Activated CD4-positive, alpha-beta T cell treated with anti-CD3 and anti-CD28 coated beads, Interleukin-2, Interleukin-6, amounts not matched to agents 100 ng/mL and 50 ng/mL, durations not matched to agents 16 hours and 8 hours (primary cell): ENCODE measurements at regions not wholly inside any gene's neighbourhood (a gene's known extent, or its start where the extent isn't known, plus 50 kb on each side); places are given as distances from the start of the nearest gene placed in this dataset.
"Not testable (repeated sequence)": the region's sequence is repeated elsewhere in the genome, so short reads cannot be mapped to it uniquely, and the experiment has no call there.

ENCODE experiments used
- DNase-seq: peaks from one replicate; pipeline ENCODE4 v3.0.0-alpha.2; 2020

DNA sequence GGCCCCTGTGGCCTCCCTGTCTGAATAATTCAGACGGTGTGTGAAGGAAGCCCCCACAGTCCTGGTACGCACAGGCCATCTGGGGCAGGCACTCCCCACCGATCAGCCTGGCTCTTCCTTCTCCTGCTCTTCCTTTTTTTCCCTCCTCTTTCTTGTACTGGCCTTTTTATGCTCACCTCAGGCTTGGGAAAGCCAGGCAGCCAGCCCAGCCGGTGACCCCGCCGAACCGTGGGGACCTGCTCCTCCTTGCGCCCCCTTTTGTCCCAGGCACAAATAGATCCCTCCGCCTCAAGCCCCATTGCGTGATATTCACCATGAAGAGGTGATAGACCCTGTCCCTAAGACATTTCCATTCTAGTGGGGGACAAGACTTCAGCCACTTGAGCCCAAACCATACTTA lies 80.2 kb upstream of the BRD7 start:
- DNase-seq, result no peak

DNA sequence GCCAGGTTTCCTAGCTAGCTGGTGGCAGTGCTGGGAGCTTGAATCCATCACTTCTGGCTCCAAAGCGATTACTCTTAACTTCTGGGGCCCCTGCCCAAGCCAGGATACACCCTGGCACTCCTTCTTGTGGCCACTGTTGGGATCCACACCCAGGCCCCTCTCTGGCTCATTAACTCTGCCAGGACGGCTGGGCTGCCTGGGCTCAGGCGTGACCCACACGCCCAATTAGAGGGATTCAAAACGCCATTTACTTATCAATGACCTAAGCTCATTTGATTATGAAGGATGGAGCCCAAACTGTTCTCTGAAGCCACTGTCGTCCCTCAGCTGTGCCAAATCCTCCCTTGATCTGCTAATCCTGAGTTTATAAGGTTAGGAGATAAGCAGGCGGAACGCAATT lies 79.7 kb upstream of the BRD7 start:
- DNase-seq, result no peak

DNA sequence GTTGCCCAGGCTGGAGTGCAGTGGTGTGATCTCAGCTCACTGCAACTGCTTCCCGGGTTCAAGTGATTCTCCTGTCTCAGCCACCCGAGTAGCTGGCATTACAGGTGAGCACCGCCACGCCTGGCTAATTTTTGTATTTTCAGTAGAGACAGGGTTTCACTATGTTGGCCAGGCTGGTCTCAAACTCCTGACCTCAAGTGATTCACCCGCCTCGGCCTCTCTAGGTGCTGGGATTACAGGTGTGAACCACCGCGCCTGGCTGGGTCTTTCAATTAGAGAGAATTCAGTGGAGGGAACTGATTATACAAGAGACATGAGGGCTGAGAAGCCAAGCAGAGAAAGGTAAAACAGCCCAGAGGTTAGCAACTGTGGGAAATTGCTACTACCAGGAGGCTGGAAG lies 78.6 kb upstream of the BRD7 start:
- not testable (repeated sequence) for DNase-seq

DNA sequence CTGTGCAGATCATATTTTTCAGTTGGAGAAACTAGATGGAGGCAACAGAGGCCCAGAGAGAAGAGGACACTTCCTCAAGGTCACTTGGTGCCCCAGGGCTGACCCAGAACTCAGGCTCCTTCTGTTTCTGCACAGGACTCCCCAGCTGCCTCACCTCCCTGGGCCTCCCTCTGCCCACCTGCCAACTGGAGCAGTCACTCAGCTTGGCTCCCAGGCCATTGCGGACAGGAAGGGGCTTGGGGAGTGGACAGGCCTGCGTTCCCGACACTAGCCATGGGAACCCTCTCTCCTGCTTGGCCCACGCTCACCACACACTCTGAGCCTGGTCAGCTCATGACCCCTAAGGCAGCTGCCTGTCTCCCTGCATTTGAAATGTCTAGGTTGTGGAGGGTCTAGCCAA lies 78.1 kb upstream of the BRD7 start:
- no peak for DNase-seq

DNA sequence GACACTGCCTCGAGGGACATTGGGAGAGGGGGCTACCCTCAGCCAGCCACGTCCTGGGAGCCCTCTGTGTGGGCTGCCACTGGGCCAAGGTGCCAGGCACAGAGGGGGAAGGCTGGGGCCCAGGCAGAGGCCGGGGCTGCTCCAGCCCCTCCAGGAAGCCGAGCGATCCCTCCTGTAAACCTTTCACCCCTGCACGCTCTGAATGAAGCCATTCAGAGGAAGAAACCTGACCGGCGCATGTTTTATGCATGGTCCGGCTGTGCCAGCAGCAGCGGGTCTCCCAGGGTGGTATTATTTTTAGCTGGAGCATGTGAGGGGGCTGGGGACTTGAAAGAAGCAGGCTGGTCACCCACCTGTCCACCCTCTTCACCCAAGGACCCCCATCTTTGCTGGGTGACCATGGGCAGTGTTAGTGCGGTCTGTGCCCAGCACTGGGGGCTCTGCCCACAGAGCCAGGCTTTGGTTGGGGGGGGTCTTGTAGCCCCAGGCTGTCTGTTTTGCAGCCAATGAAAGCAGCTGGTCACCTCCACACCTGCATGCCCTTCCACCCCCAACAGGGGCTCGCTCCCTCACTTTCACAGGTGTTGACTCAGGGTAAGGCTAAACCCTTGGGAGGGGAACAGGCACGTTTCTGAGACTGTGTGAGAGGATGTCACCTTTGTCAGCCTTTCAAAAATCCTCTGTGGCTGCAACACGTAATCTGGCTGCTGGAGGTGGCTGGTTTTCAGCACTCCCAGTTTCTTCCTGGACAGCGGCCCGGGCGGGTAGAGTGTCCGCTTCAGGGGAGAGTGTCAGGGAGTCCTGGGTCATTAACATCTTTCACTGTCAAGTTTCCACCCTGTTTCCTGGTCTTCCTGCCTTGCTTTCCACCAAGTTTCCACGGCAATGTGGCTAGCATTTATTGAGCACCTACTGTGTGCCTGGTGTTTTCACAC lies 77.1 kb upstream of the BRD7 start:
- no peak for DNase-seq

DNA sequence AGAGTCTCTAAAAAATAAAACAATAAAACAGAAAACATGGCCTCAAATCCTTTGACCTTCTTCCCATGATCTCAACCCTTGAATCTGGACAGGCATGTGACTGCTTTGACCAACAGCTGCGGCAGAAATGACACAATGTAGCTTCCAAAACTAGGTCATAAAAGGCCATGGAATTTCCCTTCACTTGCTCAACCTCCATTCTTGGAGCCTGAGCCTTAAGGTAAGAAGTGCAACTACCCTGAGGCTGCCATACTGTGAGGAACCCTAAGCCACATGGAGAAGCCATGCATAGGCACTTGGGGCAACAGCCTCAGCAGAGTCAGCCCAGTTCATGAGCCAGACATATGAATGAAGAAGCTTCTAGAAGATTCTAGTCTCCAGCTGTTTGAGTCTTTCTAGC lies 75.7 kb upstream of the BRD7 start:
- no peak for DNase-seq

DNA sequence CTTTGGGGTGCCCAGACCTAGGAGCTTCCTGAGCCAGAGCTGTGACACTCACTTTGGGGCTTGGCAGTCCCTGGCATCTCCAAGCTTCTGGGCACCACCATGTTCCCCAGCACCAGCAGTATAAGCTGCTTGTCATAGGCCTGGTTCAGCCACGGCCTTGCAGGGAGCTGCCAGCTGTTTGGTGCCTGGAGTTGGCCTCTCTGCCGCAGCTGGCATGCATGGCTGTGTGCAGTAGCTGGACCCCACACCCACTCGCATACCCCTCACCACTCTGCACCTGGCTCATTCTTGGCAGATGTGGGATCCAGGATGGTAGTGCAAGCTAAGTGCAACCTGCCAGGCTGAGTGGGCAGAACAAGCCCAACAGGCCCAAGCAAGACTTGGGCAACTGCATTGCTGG lies 73.4 kb upstream of the BRD7 start:
- DNase-seq, result no peak

DNA sequence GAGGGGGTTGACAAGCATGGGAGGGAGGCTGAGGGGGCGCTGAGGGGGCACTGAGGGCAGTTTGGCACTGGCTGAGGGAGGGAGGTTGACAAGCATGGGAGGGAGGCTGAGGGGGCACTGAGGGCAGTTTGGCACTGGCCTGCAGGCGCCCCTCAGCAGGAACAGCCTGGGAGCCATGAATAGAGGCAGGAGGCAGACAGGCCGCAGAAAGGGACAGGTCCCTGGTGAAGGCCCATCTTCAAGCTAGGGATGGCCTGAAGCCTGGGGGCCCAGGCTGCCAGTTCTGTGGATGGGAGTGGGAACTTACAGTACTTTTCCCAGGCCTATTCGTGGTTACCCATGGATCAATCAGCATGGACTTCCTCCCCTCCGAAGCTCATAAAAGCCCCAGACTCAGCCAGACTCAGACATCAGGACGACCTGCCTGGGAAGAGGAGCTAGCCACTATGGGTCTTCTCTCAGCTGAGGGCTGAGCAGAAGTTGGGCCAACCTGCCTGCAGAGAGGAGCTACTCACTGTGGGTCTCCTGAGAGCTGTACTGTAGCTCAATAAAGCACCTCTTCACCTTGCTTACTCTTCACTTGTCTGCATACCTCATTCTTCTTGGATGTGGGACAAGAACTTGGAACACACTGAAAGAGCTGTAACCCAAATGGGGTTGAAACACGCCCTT lies 72.8 kb upstream of the BRD7 start:
- DNase-seq, result no peak

DNA sequence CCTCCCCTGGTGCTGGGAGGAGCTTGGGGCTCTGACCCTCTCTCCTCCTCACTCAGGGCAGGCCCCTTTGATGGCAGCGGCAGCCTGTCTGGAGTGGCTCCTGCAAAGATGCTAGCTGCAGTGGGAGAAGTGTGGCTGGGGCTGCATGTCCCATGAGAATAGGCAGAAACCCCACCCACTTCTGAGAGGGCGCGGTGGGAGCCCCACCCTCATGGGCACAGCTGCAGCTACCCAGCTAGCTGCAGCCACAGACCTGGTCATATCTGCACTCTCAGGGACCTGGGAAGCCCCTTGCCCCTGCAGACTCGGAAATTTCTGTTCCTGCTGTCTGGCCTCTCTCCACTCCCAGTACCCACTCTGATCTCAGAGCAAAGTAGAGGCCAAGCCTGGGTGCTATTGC lies 72.2 kb upstream of the BRD7 start:
- no peak for DNase-seq

DNA sequence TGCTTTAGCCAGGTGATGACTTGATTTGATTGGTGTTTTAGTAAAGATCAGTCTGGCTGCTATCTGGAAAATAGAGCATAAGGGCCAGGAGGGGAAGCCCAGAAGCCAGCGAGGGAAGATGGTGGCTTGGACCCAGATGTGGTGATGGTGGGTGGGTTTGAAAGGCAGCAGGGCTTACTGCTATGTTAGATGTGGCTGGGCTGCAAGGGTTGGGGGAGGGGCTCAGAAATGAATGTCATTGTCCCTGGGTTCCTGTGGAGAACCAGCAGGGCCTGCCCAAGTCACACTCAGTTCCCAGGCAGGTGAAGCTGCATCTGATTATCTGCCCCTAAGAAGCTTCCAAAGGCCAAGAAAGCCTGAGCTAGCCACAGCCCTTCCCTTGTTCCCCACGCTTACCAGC lies 71.7 kb upstream of the BRD7 start:
- DNase-seq, result no peak

DNA sequence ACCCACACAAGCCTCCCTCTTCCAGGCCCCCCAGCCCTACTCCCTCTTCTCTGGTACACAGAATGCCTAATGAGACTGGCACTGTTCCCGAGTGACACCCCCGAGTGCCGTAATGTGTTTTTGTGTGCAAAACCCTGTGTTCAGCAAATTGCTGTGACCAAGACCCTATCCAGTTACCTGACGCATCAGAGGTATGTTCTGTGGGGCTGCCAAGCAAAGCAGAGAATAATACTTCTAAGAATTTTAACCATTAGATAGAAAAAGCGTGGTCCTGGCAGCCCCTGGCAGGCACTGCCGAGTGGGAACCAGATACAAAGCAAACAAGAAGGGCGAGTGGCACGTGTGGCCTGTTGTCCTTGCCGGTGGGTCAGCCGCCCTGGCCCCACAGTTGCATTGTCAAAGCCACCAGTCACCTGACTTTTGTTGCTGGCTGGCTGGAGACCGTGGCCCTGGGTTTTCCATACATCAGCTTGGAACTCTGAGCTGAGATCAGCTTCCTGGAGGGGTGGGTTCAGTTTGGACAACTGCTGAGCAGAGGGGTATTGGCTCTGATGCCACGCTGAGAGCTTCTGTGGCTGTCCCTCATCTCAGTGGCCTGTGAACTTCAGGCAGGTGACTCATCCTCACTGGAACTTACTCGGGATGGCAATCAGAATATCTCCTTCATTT lies 69.1 kb upstream of the BRD7 start:
- no peak for DNase-seq

DNA sequence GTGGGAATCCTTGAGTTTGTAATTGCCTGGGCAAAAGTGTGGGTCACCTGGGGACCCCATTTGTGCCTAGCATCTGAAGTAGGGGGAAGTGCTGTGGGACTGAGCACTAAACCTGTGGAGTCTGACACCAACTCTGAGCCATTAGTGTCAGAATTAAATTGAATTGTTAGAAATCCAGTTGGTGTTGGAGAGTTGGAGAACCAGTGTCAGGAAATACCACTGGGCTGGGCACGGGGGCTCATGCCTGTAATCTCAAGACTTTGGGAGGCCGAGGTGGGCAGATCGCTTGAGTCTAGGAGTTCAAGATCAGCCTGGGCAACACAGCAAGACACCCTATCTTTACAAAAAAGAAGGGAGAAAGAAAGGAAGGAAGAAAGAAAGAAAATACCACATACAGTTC lies 67.5 kb upstream of the BRD7 start:
- no peak for DNase-seq

DNA sequence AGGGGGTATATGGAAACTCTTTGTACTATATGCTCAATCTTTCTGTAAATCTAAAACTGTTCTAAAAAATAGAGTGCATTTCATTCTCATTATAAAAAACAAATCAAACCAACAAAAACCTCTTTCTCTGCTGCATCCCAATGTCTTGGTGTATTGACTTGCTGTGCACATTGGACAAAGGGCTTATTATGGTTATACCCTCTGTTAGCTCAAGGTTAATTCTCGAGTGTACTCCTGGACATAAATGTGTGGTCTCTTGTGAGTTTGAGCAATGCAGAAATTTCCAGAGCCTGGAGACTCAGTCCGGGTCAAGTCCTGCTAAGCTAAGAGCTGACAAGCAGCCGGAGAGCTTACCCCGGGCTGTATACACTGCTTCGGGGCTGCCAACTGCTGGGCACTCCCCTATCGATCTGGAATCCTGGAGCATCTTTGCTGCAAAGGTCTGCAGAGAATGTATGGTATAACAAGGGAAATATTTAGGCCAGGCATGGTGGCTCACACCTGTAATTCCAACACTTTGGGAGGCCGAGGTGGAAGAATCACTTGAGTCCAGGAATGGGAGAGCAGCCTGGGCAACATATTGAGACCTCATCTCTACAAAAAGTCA lies 66.2 kb upstream of the BRD7 start:
- no peak for DNase-seq

DNA sequence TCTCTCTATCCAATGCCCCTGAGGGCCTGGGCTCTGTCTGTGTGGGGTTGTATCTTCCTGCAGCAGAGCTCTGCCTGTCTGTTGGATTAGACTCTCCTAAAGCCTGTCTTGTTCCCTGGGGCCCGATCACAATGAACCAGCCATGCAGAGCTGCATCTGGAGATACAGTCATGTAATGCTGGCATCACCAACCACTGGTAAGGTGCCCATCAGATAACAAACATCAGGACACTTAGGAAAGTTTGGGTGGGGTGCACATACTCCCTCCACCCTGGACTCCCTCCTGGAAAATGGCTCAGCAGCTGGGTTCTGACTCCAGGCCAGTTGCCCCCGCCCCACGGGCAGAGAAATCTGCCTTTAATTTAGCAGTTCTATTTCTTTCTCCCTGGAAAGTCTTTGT lies 61.3 kb upstream of the BRD7 start:
- DNase-seq, result no peak

DNA sequence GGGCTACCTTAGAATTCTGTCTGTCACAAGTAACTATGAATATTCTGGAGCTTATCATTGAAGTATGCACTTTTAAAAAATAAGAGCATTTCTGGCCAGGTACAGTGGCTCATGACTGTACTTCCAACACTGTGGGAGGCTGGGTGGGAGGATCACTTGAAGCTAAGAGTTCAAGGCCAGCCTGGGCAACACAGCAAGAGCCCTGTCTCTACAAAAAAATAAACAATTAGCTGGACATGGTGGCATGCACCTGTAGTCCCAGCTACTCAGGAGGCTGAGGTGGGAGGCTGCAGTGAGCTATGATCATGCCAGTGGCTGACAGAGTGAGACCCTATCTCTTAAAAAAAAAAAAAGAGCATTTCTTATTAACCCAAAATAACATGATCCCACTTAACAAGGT lies 60.0 kb upstream of the BRD7 start:
- no peak for DNase-seq

DNA sequence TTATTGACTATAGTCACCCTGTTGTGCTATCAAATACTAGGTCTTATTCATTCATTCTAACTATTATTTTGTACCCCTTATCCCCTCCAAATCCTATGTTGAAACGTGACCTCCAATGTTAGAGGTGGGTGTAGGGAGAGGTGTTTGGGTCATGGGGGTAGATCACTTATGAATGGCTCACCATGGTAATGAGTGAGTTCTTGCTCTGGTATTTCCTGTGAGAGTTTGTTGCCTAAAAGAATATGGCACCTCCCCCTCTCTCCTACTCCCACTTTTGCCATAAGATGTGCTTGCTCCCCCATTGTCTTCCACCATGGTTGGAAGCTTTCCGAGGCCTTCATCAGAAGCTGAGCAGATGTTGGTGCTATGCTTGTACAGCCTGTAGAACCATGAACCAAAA lies 59.3 kb upstream of the BRD7 start:
- DNase-seq, result no peak

DNA sequence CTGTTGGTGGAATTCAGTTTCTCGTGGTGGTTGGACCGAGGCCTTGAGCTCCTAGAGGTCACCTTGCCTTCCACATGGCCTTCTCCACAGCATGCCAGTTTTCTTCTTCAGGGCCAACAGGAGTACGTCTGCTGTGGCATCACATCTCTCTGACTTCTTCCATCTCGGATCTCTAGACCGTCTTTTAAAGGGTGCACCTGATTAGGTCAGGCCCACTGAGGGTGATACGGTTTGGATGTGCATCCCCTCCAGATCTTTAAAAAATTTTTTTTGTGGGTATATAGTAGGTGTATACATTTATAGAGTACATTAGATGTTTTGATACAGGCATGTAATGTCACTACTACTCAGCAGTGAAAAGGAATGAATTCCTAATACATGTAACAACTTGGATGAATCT lies 58.3 kb upstream of the BRD7 start:
- no peak for DNase-seq

DNA sequence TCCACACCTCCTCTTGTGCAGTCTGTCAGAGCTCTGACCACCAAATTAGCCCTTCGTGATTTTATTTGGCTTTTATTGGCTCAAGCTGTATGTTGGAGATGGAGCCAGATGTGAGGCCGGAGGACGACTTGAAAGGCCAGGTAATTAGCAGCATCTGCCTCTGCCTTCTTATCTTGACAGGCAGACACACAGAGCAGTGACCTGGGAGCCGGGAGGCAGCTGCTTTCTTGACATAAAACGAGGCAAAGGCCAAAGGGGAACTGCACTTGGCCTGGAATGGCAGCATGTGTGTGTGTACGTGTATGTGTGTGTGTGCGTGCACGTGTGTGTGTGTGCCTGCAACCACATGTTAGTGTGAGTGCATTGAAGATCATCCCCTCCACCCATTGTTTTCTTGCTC lies 56.9 kb upstream of the BRD7 start:
- DNase-seq, result no peak

DNA sequence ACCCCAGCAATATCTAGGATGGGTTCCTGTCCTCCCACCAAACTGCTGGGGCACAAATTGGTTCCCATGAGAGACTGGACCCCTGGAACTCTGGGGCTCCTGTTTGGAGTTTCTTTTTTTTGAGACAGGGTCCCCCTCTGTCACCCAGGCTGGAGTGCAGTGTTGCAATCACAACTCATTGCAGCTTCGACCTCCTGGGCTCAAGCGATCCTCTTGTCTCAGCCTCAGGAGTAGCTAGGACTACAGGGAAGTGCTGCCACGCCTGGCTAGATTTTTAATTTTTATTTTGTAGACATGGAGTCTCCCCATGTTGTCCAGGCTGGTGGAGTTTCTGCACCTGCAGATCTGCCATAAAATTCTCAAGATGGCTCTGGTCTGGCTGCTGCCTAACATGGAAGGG lies 56.3 kb upstream of the BRD7 start:
- no peak for DNase-seq

DNA sequence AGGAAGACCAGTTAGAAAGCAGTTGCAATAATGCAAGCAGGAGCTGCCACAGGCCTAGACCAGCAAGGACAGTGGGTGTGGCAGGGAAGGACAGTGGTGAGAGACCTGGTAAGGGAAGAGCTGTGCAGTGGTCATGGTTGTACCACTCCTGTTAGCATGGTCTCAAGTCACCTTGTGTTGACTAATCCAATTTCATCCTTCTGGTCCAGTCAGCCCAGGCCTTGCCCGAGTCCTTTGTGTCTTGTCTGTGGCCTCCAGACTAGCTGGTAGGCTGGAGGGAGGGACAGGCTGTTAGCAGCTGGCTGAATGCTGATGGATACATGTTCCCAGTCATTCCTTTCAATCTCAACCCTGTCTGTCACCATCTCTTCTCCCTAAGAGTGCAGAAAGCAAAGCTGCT lies 54.1 kb upstream of the BRD7 start:
- no peak for DNase-seq

DNA sequence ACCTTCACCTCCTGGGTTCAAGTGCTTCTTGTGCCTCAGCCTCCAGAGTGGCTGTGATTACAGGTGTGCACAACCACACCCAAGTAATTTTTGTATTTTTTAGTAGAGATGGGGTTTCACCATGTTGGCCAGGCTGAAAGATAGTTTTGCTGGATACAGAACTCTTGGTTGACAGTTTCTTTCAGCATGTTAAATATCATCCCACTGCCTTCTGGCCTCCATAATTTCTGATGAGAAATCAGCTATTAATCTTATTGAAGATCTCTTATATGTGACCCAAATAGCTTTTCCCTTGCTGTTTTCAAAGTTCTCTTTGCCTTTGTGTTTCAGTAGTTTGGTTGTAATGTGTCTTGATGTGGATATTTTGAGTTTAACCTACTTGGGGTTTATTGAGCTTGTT lies 50.3 kb upstream of the BRD7 start:
- DNase-seq, result no peak
